ENCODE measurements at regions not wholly inside any gene's neighbourhood (a gene's known extent, or its start where the extent isn't known, plus 50 kb on each side); places are given as distances from the start of the nearest gene placed in this dataset.
"Not testable (repeated sequence)": the region's sequence is repeated elsewhere in the genome, so short reads cannot be mapped to it uniquely, and the experiment has no call there.

DNA sequence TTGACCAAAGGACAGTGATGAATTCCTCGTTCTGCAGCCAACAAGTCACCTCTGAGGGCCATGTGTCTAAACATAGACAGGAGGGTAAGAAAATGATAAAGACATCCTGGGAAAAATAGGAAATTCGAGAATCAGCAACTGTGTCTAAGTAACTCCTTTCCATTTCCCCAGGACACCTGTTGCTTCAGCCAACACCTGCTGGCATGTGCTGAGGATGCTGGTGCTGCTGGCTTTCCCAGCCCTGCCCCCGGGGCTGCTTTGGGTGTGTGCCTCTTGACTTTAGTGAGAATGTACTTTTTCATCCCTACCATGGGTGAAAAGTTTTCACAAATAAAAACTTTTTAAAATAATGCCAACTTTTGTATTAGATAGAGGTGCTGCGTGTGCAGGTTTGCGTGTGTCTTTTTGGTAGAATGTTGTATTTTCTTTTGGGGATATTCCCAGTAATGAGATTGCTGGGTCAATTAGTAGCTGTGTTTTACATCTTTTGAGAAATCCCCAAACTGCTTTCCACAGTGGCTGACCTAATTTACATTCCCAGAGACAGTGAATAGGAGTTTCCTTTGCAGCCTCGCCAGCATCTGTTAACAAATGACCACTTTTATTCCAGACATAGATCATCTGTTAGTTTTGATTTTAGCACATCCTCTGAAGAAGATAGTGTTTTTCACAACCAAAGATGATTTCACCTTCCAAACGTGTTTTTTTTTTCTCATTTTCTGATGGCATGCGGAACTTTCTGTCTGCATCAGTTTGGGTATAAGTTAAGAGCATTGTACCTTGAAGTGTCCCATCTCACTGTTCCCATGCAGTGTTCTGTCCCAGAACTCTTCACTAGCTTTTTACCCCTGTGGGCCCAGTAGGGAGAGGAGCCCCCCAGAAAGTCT lies 104.2 kb upstream of the ACBD5 start:
- DNase-seq: no peak

GRCh38 chr10:27341001-27341400 lies 100.4 kb upstream of the ACBD5 start:
- no peak for DNase-seq

- not testable (repeated sequence) for DNase-seq
Observed at GRCh38 chr10:27335246-27335645, 94.6 kb upstream of the ACBD5 start.

DNA sequence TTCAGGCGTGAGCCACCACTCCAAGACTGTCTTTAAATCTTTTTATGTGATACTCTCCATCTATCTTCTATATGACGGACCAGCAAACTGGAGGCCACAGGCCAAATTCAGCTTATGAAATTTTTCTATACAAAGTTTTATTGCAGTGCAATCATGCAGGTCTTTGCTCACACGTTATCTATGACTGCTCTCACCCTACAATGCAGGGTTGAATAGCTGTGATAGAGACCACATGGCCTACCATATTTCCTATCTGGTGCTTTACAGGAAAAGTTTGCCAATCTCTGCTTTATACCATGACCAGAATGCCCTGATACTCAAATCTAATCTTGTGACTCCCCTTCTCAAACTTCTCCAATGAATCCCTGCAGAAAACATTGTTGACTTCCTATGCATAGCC lies 89.5 kb upstream of the ACBD5 start:
- no peak for DNase-seq

GRCh38 chr10:27328946-27329345 lies 88.3 kb upstream of the ACBD5 start:
- DNase-seq: no peak

- not testable (repeated sequence) for DNase-seq
Observed at GRCh38 chr10:27326748-27327147, 86.2 kb upstream of the ACBD5 start.

GRCh38 chr10:27319752-27320431 lies 79.3 kb upstream of the ACBD5 start:
- peak; percentile 20 for DNase-seq

DNA sequence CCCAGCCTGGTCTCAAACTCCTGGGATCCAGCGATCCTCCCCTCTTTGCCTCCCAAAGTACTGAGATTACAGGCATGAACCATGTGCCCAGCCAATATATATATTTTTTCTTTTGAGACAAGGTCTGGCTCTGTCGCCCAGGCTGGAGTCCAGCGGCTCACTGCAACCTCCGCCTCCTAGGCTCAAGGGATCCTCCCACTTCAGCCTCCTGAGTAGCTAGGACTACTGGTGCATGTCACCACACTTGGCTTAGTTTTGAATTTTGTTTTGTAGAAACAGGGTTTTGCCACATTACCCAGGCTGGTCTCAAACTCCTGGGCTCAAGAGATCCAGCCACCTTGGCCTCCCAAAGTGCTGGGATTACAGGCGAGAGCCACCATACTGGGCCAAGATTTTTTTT lies 78.5 kb upstream of the ACBD5 start:
- not testable (repeated sequence) for DNase-seq

DNA sequence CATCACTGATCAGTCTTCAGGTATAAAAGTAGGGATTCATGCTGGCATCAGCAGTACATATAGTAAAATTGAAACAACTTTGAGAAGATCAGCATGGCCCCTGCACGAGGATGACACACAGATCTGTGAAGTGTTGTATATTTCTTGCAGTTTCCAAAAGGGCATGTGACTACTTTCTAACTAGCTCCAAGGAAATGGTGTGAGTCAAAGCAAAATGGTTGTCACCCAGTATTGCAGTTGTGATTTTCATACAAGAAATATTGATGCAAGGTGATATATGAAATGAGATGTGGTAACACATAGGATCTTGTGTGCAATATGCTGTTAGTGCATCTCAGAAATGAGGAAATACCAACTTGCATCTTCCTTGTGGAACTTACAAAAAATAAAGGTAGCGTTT lies 74.5 kb upstream of the ACBD5 start:
- DNase-seq: not testable (repeated sequence)

GRCh38 chr10:27313586-27313985 lies 73.0 kb upstream of the ACBD5 start:
- DNase-seq: not testable (repeated sequence)

- no peak for DNase-seq
Observed at GRCh38 chr10:27312854-27313253, 72.3 kb upstream of the ACBD5 start.

DNA sequence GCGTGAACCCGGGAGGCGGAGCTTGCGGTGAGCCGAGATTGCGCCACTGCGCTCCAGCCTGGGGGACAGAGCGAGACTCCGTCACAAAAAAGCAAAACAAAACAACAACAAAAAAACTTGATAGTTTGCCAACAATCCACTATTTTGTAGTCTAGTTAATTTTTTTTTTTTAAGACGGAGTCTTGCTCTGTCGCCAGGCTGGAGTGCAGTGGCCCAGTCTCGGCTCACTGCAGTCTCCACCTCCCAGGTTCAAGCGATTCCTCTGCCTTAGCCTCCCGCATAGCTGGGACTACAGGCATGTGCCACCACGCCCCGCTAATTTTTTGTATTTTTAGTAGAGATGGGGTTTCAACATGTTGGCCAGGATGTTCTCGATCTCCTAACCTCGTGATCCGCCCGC lies 71.2 kb upstream of the ACBD5 start:
- DNase-seq: not testable (repeated sequence)

DNA sequence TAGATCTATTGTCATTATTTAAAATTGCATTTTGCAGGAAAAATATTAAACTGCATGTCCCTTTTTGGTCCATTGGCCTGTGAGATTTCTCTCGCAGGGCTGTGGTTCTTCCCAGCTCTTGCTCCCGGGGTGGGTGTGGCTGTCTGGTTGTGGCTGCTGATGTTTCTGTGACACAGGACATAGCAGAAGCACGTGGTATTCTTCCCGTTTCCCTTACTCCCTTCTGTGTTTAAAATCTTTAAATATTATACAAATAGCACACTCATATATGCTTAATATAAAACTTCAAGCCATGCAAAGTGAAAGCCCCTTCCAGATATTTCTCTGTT lies 57.9 kb upstream of the ACBD5 start:
- DNase-seq: not testable (repeated sequence)

GRCh38 chr10:27297844-27298521 lies 57.4 kb upstream of the ACBD5 start:
- no peak for DNase-seq

DNA sequence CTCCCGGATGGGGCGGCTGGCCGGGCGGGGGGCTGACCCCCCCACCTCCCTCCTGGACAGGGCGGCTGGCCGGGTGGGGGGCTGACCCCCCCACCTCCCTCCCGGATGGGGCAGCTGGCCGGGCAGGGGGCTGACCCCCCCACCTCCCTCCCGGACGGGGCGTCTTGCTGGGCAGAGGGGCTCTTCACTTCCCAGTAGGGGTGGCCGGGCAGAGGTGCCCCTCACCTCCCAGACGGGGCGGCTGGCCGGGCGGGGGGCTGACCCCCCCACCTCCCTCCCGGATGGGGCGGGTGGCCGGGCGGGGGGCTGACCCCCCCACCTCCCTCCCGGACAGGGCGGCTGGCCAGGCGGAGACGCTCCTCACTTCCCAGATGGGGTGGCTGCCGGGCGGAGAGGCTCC lies 55.7 kb upstream of the ACBD5 start:
- DNase-seq: not testable (repeated sequence)

DNA sequence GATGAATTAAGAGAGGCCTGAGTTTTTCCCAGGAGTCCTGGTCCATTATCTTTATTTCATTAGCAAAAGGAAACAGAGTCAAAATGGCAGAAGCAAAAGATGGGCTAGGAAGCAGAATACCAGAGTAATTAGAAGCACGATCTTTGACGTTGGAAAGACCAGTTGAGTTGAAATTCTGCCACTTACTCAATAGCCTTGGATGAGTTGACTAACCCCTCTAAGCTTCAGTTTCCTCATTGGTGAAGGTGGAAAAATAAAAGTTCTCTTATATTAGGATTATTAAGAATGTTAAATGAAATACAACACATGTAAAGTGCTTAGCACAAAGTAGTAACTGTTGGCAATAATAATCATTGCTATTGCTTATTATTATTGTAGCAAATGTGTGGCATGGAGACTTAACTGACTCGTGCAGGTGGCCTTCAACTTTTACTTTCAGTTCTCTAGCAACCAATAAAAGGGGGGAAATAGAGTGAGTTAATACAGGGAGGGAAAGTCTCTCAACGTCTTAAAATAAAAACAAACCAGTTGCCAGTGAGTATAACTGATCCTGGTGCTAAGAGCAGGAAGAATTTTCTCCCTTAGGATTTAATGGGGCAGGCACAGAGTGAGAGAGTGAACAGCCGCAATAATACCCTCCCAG lies 50.8 kb upstream of the ACBD5 start:
- DNase-seq: not testable (repeated sequence)
